H54 (cell line): ENCODE measurements at regions not wholly inside any gene's neighbourhood (a gene's known extent, or its start where the extent isn't known, plus 50 kb on each side); places are given as distances from the start of the nearest gene placed in this dataset.
A peak's percentile ranks its signal among the peaks of the same experiment; 100 is the strongest.

Experiments
- DNase-seq: peaks from one replicate; pipeline ENCODE4 v3.0.0; 2011; ENCODE audit warnings: low spot score, mixed read lengths; ENCODE audit not compliant: insufficient read length
- FAIRE-seq: peaks from 3 replicates; lab custom pipeline; 2011; peaks lifted over from hg19 to GRCh38; lab: Jason Lieb, UNC
- POLR2A ChIP-seq: IDR thresholded peaks from 2 replicates; pipeline ENCODE4 v1.6.1; 2011; ENCODE audit warnings: low read depth, mild to moderate bottlenecking, low read length

- FAIRE-seq (no peak), DNase-seq (no peak)
- no peak for TF ChIP-seq POLR2A
These were observed 586.3 kb downstream of the BRINP1 start for GRCh38 chr9:118782790-118783463.

- peak; percentile 6 for FAIRE-seq
- TF ChIP-seq POLR2A, result no peak
- no peak for DNase-seq
These were observed 585.2 kb downstream of the BRINP1 start for GRCh38 chr9:118784033-118784432.

GRCh38 chr9:118785456-118785855 lies 583.8 kb downstream of the BRINP1 start:
- TF ChIP-seq POLR2A, result no peak
- no peak for DNase-seq
- FAIRE-seq, result no peak

GRCh38 chr9:118786877-118787276 lies 582.4 kb downstream of the BRINP1 start:
- FAIRE-seq (no peak), DNase-seq (no peak)
- TF ChIP-seq POLR2A, result no peak

- FAIRE-seq (no peak), DNase-seq (no peak)
- TF ChIP-seq POLR2A, result no peak
These were observed 560.0 kb downstream of the BRINP1 start for GRCh38 chr9:118809160-118809625.

- FAIRE-seq (no peak), DNase-seq (no peak)
- TF ChIP-seq POLR2A, result no peak
These were observed 539.9 kb downstream of the BRINP1 start for GRCh38 chr9:118829334-118829733.

GRCh38 chr9:118832371-118832770 lies 536.9 kb downstream of the BRINP1 start:
- no peak for TF ChIP-seq POLR2A
- no peak for DNase-seq
- no peak for FAIRE-seq

- DNase-seq (no peak), FAIRE-seq (no peak)
- no peak for TF ChIP-seq POLR2A
These were observed 532.3 kb downstream of the BRINP1 start for GRCh38 chr9:118836891-118837290.

GRCh38 chr9:118871531-118871930 lies 497.7 kb downstream of the BRINP1 start:
- FAIRE-seq, result peak; percentile 6
- no peak for TF ChIP-seq POLR2A
- no peak for DNase-seq

GRCh38 chr9:118882684-118883083 lies 486.6 kb downstream of the BRINP1 start:
- FAIRE-seq (peak; percentile 97), DNase-seq (peak; percentile 15)
- TF ChIP-seq POLR2A, result no peak

- no peak for TF ChIP-seq POLR2A
- DNase-seq (no peak), FAIRE-seq (no peak)
These were observed 485.8 kb downstream of the BRINP1 start for GRCh38 chr9:118883411-118883810.

GRCh38 chr9:118891213-118891612 lies 478.0 kb downstream of the BRINP1 start:
- DNase-seq (no peak), FAIRE-seq (no peak)
- TF ChIP-seq POLR2A, result no peak

GRCh38 chr9:118896324-118897000 lies 472.8 kb downstream of the BRINP1 start:
- no peak for DNase-seq
- TF ChIP-seq POLR2A, result no peak
- peak; percentile 72 for FAIRE-seq

- DNase-seq, result no peak
- no peak for TF ChIP-seq POLR2A
- FAIRE-seq, result no peak
These were observed 451.1 kb downstream of the BRINP1 start for GRCh38 chr9:118918180-118918579.

- FAIRE-seq (no peak), DNase-seq (no peak)
- no peak for TF ChIP-seq POLR2A
These were observed 440.5 kb downstream of the BRINP1 start for GRCh38 chr9:118928722-118929121.

GRCh38 chr9:118929287-118929686 lies 439.9 kb downstream of the BRINP1 start:
- TF ChIP-seq POLR2A, result no peak
- FAIRE-seq, result peak; percentile 97
- DNase-seq, result peak; percentile 41
